ENCODE measurements at regions not wholly inside any gene's neighbourhood (a gene's known extent, or its start where the extent isn't known, plus 50 kb on each side); places are given as distances from the start of the nearest gene placed in this dataset.

GRCh38 chr22:48065892-48066291 is 1303.4 kb downstream of the TBC1D22A start:
- TF ChIP-seq HDAC6 (IDR thresholded peaks at IDR 0.05; ENCODE audit: low read depth, low read length) (no peak), ZNF331 (CRISPR knock-in tag; IDR thresholded peaks at IDR 0.05) (no peak), TCF12 (IDR thresholded peaks at IDR 0.05) (no peak), TCF12 (CRISPR knock-in tag; IDR thresholded peaks at IDR 0.05) (no peak), ZBTB49 (CRISPR knock-in tag; IDR thresholded peaks at IDR 0.05; ENCODE audit: borderline replicate concordance) (no peak), LCORL (IDR thresholded peaks at IDR 0.05) (no peak), LCORL (CRISPR knock-in tag; IDR thresholded peaks at IDR 0.05) (no peak), ZNF792 (CRISPR knock-in tag; IDR thresholded peaks at IDR 0.05) (no peak), NR2F6 (IDR thresholded peaks at IDR 0.05) (no peak), NR2F6 (CRISPR knock-in tag; IDR thresholded peaks at IDR 0.05) (no peak), NFIC (IDR thresholded peaks at IDR 0.05; ENCODE audit: low read length) (no peak)
- TF ChIP-seq, protein P1, sequence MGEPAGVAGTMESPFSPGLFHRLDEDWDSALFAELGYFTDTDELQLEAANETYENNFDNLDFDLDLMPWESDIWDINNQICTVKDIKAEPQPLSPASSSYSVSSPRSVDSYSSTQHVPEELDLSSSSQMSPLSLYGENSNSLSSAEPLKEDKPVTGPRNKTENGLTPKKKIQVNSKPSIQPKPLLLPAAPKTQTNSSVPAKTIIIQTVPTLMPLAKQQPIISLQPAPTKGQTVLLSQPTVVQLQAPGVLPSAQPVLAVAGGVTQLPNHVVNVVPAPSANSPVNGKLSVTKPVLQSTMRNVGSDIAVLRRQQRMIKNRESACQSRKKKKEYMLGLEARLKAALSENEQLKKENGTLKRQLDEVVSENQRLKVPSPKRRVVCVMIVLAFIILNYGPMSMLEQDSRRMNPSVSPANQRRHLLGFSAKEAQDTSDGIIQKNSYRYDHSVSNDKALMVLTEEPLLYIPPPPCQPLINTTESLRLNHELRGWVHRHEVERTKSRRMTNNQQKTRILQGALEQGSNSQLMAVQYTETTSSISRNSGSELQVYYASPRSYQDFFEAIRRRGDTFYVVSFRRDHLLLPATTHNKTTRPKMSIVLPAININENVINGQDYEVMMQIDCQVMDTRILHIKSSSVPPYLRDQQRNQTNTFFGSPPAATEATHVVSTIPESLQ (CRISPR knock-in tag; conservative IDR thresholded peaks at IDR 0.05) = no peak

Data from HepG2 (cell line).